OCI-LY7 (cell line): ENCODE measurements at regions not wholly inside any gene's neighbourhood (a gene's known extent, or its start where the extent isn't known, plus 50 kb on each side); places are given as distances from the start of the nearest gene placed in this dataset.
"Not testable (repeated sequence)": the region's sequence is repeated elsewhere in the genome, so short reads cannot be mapped to it uniquely, and the experiment has no call there.

Experiments used
- BruUV-seq: library from RNA; stranded (reverse); fragments of 400-500 nt; replicated peaks from 2 replicates; lab custom pipeline; 2021; lab: Mats Ljungman, UMichigan
- CTCF ChIA-PET: fragments of 300-600 bp; sonication (Branson Sonifier 250); formaldehyde crosslinking; loops from one replicate; lab custom pipeline; 2022; ENCODE audit warnings: antibody characterized with exemption; ENCODE audit not compliant: unreplicated experiment; lab: Charles Lee
- POLR2A ChIA-PET: fragments of 300-600 bp; sonication (Branson Sonifier 250); formaldehyde crosslinking; loops from one replicate; lab custom pipeline; 2022; ENCODE audit warnings: antibody characterized with exemption; lab: Charles Lee
- DNase-seq: peaks from one replicate; pipeline ENCODE4 v3.0.0-alpha.2; 2015; ENCODE audit warnings: low spot score
- H2AFZ ChIP-seq: fragments of 200-600 bp; sonication (generic), shearing (Covaris generic); 2 replicates; pipeline ENCODE4 v1.6.1; 2014; ENCODE audit warnings: mild to moderate bottlenecking, antibody characterized with exemption, low read length, moderate library complexity
- H3K27ac ChIP-seq: fragments of 200-600 bp; sonication (generic); 2 replicates; pipeline ENCODE4 v1.5.1; 2014; ENCODE audit warnings: mixed run types, low read depth, mild to moderate bottlenecking, moderate library complexity, low read length, inconsistent platforms; ENCODE audit not compliant: poor library complexity, severe bottlenecking
- H3K36me3 ChIP-seq: fragments of 200-600 bp; sonication (generic); 2 replicates; pipeline ENCODE4 v1.6.1; 2014; ENCODE audit warnings: mild to moderate bottlenecking, antibody characterized with exemption, low read length, moderate library complexity, mixed read lengths; ENCODE audit not compliant: insufficient read depth
- H3K4me1 ChIP-seq: fragments of 200-600 bp; sonication (generic); 2 replicates; pipeline ENCODE4 v1.5.1; 2014; ENCODE audit warnings: mild to moderate bottlenecking, low read length; ENCODE audit not compliant: insufficient read depth, poor library complexity, severe bottlenecking
- H3K4me2 ChIP-seq: fragments of 200-600 bp; sonication (generic); 2 replicates; pipeline ENCODE4 v1.6.1; 2014; ENCODE audit warnings: mild to moderate bottlenecking, low read length
- H3K4me3 ChIP-seq: fragments of 200-600 bp; sonication (generic); 2 replicates; pipeline ENCODE4 v1.5.1; 2014; ENCODE audit warnings: mild to moderate bottlenecking, low read depth, low read length; ENCODE audit not compliant: poor library complexity, severe bottlenecking
- H3K79me2 ChIP-seq: fragments of 200-600 bp; sonication (generic); 2 replicates; pipeline ENCODE4 v1.6.1; 2016; ENCODE audit warnings: low read depth, mild to moderate bottlenecking, low read length, moderate library complexity, mixed read lengths; ENCODE audit not compliant: insufficient read depth
- H3K9me2 ChIP-seq: fragments of 200-600 bp; sonication (generic); 2 replicates; pipeline ENCODE4 v1.6.1; 2016; ENCODE audit warnings: mild to moderate bottlenecking, low read length, mixed read lengths; ENCODE audit not compliant: insufficient read depth
- H3K9me3 ChIP-seq: fragments of 200-600 bp; sonication (generic); 2 replicates; pipeline ENCODE4 v1.6.1; 2014; ENCODE audit warnings: mild to moderate bottlenecking, mixed run types, low read length, mixed read lengths
- H4K20me1 ChIP-seq: fragments of 200-600 bp; sonication (generic); 2 replicates; pipeline ENCODE4 v1.6.1; 2014; ENCODE audit warnings: mild to moderate bottlenecking, antibody characterized with exemption, low read length, moderate library complexity, mixed read lengths; ENCODE audit not compliant: insufficient read depth
- intact Hi-C: fragments of 100-400 bp; cut with micrococcal nuclease; formaldehyde crosslinking; loops from one replicate; pipeline ENCODE4 v1.10.0; 2022; ENCODE audit not compliant: unreplicated experiment

- H3K79me2 ChIP-seq, CTCF ChIA-PET, POLR2A ChIA-PET, H3K27ac ChIP-seq, intact Hi-C loops, H2AFZ ChIP-seq, H3K4me1 ChIP-seq, H4K20me1 ChIP-seq, H3K4me2 ChIP-seq, H3K9me3 ChIP-seq, BruUV-seq, H3K36me3 ChIP-seq, H3K9me2 ChIP-seq: not testable (repeated sequence)
- peak overlapping the region; percentile 36 for H3K4me3 ChIP-seq
- peak; percentile 0 for DNase-seq
Observed at GRCh38 chr9:63450836-63451235, 1834.2 kb downstream of the FOXD4L5 start.

- H3K9me3 ChIP-seq, DNase-seq, H3K4me3 ChIP-seq, intact Hi-C loops, H3K4me2 ChIP-seq, BruUV-seq, H2AFZ ChIP-seq, H3K36me3 ChIP-seq, H4K20me1 ChIP-seq, H3K4me1 ChIP-seq, H3K79me2 ChIP-seq, POLR2A ChIA-PET, H3K9me2 ChIP-seq, CTCF ChIA-PET, H3K27ac ChIP-seq: not testable (repeated sequence)
Observed at GRCh38 chr9:63425123-63425522, 1859.9 kb downstream of the FOXD4L5 start.

- H3K9me2 ChIP-seq, H3K36me3 ChIP-seq, intact Hi-C loops, H4K20me1 ChIP-seq, H3K79me2 ChIP-seq, H3K4me2 ChIP-seq, H2AFZ ChIP-seq, POLR2A ChIA-PET, DNase-seq, H3K4me3 ChIP-seq, BruUV-seq, H3K27ac ChIP-seq, H3K4me1 ChIP-seq, H3K9me3 ChIP-seq, CTCF ChIA-PET: not testable (repeated sequence)
Observed at GRCh38 chr9:63390897-63391296, 1894.1 kb downstream of the FOXD4L5 start.

GRCh38 chr9:63385479-63385878 lies 1899.5 kb downstream of the FOXD4L5 start:
- H3K9me2 ChIP-seq, H3K4me1 ChIP-seq, CTCF ChIA-PET, H3K4me2 ChIP-seq, H4K20me1 ChIP-seq, H3K4me3 ChIP-seq, BruUV-seq, H2AFZ ChIP-seq, DNase-seq, H3K9me3 ChIP-seq, intact Hi-C loops, POLR2A ChIA-PET, H3K27ac ChIP-seq, H3K79me2 ChIP-seq, H3K36me3 ChIP-seq: not testable (repeated sequence)

- CTCF ChIA-PET, POLR2A ChIA-PET, H3K4me3 ChIP-seq: not testable (repeated sequence)
Observed at GRCh38 chr9:63379864-63380263, 1905.1 kb downstream of the FOXD4L5 start.

GRCh38 chr9:63354219-63354618 lies 1930.8 kb downstream of the FOXD4L5 start:
- Histone ChIP-seq H3K4me2 (peak overlapping the region; percentile 40), H3K4me1 (peaks cover 12% of the 10 kb centered on the region), H3K27ac (peak overlapping the region; percentile 80), H3K4me3 (peak overlapping the region; percentile 23), H2AFZ (peak overlapping the region; percentile 49; the same call in 1 of the 2 replicates)
- H3K9me2 ChIP-seq, CTCF ChIA-PET, POLR2A ChIA-PET, intact Hi-C loops, H4K20me1 ChIP-seq, H3K36me3 ChIP-seq, H3K79me2 ChIP-seq, BruUV-seq, H3K9me3 ChIP-seq: not testable (repeated sequence)
- peak; percentile 35 for DNase-seq

More at GRCh38 chr9:63379864-63380263, 1905.1 kb downstream of the FOXD4L5 start:
- H3K9me2 ChIP-seq, intact Hi-C loops, H3K4me1 ChIP-seq, H4K20me1 ChIP-seq, H3K4me2 ChIP-seq, BruUV-seq, H3K79me2 ChIP-seq, H3K9me3 ChIP-seq, H3K27ac ChIP-seq, H3K36me3 ChIP-seq, DNase-seq, H2AFZ ChIP-seq: not testable (repeated sequence)

GRCh38 chr9:63347347-63347746 lies 1937.7 kb downstream of the FOXD4L5 start:
- intact Hi-C loops, BruUV-seq: not testable (repeated sequence)

More at GRCh38 chr9:63347347-63347746, 1937.7 kb downstream of the FOXD4L5 start:
- DNase-seq, CTCF ChIA-PET, H3K36me3 ChIP-seq, H3K79me2 ChIP-seq, H3K9me3 ChIP-seq, H4K20me1 ChIP-seq, H3K9me2 ChIP-seq, POLR2A ChIA-PET, H3K4me3 ChIP-seq: not testable (repeated sequence)
- 0 out of 2 replicates have a peak overlapping the region, but pooled peaks have one; percentile 7 for H3K4me2 ChIP-seq
- peak overlapping the region; percentile 8; the same call in 1 of the 2 replicates for H2AFZ ChIP-seq
- peaks cover 22% of the 10 kb centered on the region for H3K4me1 ChIP-seq
- H3K27ac ChIP-seq: peak overlapping the region; percentile 39
